Retinal pigment epithelial cell (primary cell): ENCODE measurements at regions not wholly inside any gene's neighbourhood (a gene's known extent, or its start where the extent isn't known, plus 50 kb on each side); places are given as distances from the start of the nearest gene placed in this dataset.
"Not testable (repeated sequence)": the region's sequence is repeated elsewhere in the genome, so short reads cannot be mapped to it uniquely, and the experiment has no call there.

Experiments used
- DNase-seq: peaks from one replicate; pipeline ENCODE4 v3.0.0-alpha.2; 2010; ENCODE audit warnings: low read depth
- H3K4me3 ChIP-seq: 2 replicates; pipeline ENCODE4 v1.5.1; 2011; ENCODE audit warnings: mild to moderate bottlenecking, low read length, control low read depth, moderate library complexity
- CTCF ChIP-seq: conservative IDR thresholded peaks from 2 replicates; pipeline ENCODE4 v1.5.1; 2011; ENCODE audit warnings: low read depth, low read length, control low read depth, inconsistent platforms

- H3K4me3 ChIP-seq = no peak overlapping the region
- no peak for TF ChIP-seq CTCF
- DNase-seq = peak; percentile 75
Observed at GRCh38 chr6:90894285-90895130, 307.6 kb upstream of the MAP3K7 start.

- no peak overlapping the region for H3K4me3 ChIP-seq
- TF ChIP-seq CTCF = no peak
- no peak for DNase-seq
Observed at GRCh38 chr6:90893400-90893799, 306.5 kb upstream of the MAP3K7 start.

- no peak overlapping the region for H3K4me3 ChIP-seq
- no peak for TF ChIP-seq CTCF
- DNase-seq = no peak
Observed at GRCh38 chr6:90892271-90892670, 305.4 kb upstream of the MAP3K7 start.

GRCh38 chr6:90891355-90891754 lies 304.5 kb upstream of the MAP3K7 start:
- no peak overlapping the region for H3K4me3 ChIP-seq
- no peak for TF ChIP-seq CTCF
- DNase-seq = no peak

GRCh38 chr6:90890683-90891330 lies 303.9 kb upstream of the MAP3K7 start:
- no peak for DNase-seq
- H3K4me3 ChIP-seq = no peak overlapping the region
- no peak for TF ChIP-seq CTCF

- TF ChIP-seq CTCF = no peak
- DNase-seq = no peak
- H3K4me3 ChIP-seq = no peak overlapping the region
Observed at GRCh38 chr6:90887764-90888163, 300.9 kb upstream of the MAP3K7 start.

- no peak for DNase-seq
- no peak for TF ChIP-seq CTCF
- H3K4me3 ChIP-seq = no peak overlapping the region
Observed at GRCh38 chr6:90885611-90886056, 298.8 kb upstream of the MAP3K7 start.

GRCh38 chr6:90885137-90885536 lies 298.3 kb upstream of the MAP3K7 start:
- H3K4me3 ChIP-seq, DNase-seq: not testable (repeated sequence)
